Renal pelvis (tissue), 1 donor: ENCODE measurements at regions not wholly inside any gene's neighbourhood (a gene's known extent, or its start where the extent isn't known, plus 50 kb on each side); places are given as distances from the start of the nearest gene placed in this dataset.
"Not testable (repeated sequence)": the region's sequence is repeated elsewhere in the genome, so short reads cannot be mapped to it uniquely, and the experiment has no call there.

Experiments
- DNase-seq: peaks from one replicate; pipeline ENCODE4 v3.0.0-alpha.2; 2013

DNA sequence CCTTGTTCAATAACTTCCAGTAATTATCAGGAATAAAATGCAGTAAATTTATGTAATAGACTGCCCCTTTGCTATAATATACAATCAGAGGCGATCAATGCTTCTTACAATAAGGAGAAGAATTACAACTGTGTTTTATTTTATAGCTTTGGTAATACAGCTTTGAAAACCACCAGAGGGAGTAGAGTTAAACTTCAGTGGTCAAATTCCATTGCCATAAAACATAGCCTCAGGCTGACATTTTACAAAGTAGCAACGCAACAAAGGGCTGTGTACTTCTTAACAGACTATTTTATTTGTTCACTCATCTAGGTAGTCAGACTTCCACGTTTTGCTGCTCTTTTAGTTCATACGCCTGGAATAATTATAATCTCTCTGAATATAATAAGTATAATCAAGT, 58.5 kb downstream of the TEX13C start:
- DNase-seq = peak; percentile 26

DNA sequence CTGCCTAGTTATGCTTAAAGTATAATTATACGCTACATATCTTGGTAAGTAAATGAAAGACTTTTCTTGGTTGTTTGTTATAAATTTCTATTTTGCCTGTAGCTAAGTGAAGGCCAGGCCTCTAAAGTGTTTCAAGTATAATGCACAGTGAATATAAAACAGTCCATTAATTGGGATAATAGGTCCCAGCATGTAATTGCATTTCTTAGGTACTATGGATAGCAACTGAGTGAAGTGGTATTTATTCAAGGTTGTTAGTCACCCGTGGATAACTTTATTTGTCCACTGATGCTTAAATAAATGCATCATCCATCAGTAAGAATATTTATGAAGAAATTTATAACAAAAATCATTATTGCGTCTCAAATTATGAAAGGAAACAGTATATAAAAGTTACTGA, 59.1 kb downstream of the TEX13C start:
- DNase-seq = peak; percentile 7

- DNase-seq = no peak
Measured at GRCh38 chrX:125382148-125382628, 62.5 kb downstream of the TEX13C start.

GRCh38 chrX:125382889-125383288, 63.2 kb downstream of the TEX13C start:
- no peak for DNase-seq

DNA sequence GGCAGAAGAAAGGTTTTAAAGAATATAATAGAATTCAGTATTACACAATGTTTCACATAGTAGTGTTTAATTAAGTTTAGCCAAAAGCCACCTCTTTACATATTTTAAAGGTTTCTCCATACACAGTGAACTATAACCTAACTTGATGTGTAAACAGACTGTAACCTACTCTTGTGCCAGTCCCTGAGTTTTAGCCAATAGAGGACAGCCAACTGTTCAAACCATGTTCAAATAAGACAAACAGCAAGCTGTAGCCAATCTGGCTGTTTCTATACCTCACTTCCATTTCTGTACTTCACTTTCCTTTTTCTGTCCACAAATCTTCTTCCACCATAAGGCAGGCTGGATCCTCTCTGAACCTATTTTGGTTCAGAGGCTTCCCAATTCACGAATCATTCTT, 65.2 kb downstream of the TEX13C start:
- DNase-seq = no peak

GRCh38 chrX:125387945-125388344, 68.3 kb downstream of the TEX13C start:
- DNase-seq = no peak

DNA sequence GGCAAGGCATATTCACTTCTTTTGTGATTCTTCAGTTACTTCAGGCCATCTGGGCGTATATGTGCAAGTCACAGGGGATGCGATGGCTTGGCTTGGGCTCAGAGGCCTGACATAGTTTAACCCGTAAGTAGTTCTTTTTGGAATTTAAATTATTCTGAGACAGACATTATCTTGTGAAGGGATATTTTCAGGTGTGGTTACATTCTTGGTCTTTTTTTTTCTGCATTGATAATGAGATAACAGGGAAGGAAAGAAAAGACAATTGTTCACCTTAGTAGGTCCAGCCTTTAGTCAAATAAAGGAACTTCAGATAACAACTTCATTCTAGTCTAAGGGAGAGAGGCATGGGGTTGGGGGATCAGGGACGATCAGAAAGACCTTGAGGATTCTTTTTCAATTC, 74.8 kb downstream of the TEX13C start:
- no peak for DNase-seq

GRCh38 chrX:125395626-125396025, 76.0 kb downstream of the TEX13C start:
- DNase-seq = no peak

- no peak for DNase-seq
Measured at GRCh38 chrX:125398959-125399440, 79.3 kb downstream of the TEX13C start.

GRCh38 chrX:125402807-125403206, 83.1 kb downstream of the TEX13C start:
- no peak for DNase-seq

- no peak for DNase-seq
Measured at GRCh38 chrX:125404667-125405160, 85.0 kb downstream of the TEX13C start.

GRCh38 chrX:125405339-125405738, 85.7 kb downstream of the TEX13C start:
- no peak for DNase-seq

DNA sequence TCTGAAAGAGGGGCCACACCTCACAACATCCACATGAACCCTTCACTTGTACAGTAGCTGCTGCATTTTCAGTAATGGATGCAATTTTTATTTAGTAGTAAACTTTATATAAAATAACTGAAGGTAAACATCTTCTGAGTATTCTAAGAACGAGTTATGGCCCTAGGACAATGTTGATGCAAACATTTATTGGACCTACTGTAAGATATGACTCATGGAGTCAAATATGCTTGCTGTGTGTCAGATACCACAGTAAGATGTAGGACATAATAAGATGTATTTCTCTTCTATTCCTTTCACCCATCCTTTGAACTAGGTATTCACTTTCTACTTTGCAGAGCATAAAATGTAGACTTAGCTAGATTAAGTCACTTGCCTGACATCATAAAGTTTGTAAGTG, 87.6 kb downstream of the TEX13C start:
- DNase-seq = no peak

- DNase-seq = no peak
Measured at GRCh38 chrX:125420809-125421208, 101.1 kb downstream of the TEX13C start.

- no peak for DNase-seq
Measured at GRCh38 chrX:125422986-125423385, 103.3 kb downstream of the TEX13C start.

- no peak for DNase-seq
Measured at GRCh38 chrX:125424536-125424935, 104.9 kb downstream of the TEX13C start.

- DNase-seq = peak; percentile 1
Measured at GRCh38 chrX:125436855-125437254, 117.2 kb downstream of the TEX13C start.

- DNase-seq = no peak
Measured at GRCh38 chrX:125439194-125439849, 119.7 kb downstream of the TEX13C start.

DNA sequence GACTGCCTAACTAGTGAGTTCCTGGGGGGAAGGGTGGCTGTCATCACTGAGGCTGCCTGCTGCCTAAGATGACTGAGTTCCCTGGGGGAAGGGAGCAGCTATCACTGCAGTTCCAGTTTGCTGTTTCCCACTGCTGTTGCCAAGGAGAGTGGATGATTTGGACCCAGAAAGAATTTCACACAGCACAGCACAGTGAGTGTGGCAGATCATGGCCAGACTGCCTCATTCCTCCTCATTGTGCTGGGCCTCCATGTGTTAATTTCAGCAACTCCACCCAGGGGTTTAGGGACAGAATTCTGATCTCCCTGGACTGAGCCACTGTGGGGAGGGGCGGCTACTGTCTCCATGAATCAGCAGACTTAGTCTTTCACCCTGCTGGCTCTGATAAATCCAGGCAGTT, 125.0 kb downstream of the TEX13C start:
- no peak for DNase-seq

GRCh38 chrX:125475482-125475881, 155.8 kb downstream of the TEX13C start:
- no peak for DNase-seq

GRCh38 chrX:125492439-125492838, 172.8 kb downstream of the TEX13C start:
- DNase-seq = no peak

DNA sequence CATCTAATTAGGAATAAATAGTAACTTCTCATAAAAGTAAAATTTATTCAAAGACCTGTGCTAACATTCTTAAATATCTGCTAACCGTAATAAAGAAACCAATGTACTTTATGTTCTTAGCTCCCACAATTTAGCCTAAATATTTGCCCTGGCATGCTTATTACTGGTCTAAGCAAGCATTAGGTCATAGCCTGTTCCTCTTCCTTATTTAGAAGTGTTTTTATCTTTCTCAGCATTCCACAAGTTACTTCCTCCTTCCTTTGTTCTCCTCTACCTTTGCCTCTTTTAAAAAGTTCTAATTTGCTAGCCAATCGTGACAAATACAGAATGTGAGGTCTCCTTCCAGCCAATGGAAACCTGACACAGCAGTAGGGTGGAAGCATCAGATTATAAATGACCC, 173.3 kb downstream of the TEX13C start:
- DNase-seq = not testable (repeated sequence)

DNA sequence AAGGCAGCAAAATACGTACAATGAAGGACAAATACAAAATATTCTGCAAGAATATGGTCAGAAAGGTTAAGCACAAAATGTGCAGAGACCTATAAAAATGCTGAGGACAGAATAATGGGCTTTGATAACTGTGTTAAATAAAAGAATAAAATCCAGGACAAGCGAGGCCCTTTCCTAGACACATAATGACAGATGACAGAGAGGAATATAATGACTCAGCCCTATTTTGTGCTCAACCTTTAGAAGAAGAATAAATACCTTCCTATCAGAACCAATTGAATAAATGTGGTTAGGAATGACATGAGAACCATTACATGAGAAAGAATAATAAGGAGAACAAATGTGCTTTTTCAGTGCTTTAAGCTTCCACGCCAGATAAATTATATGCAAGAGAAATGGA, 178.0 kb downstream of the TEX13C start:
- DNase-seq = no peak

- DNase-seq = no peak
Measured at GRCh38 chrX:125503769-125504168, 184.1 kb downstream of the TEX13C start.
